K562 (cell line): ENCODE measurements at regions not wholly inside any gene's neighbourhood (a gene's known extent, or its start where the extent isn't known, plus 50 kb on each side); places are given as distances from the start of the nearest gene placed in this dataset.

Experiments
- ATAC-seq: fragments of 200-7000 bp; cut with Tn5 transposase; 3 replicates; pipeline ENCODE4 v1.9.1; 2020; ENCODE audit warnings: moderate library complexity
- BruUV-seq: library from RNA; stranded (reverse); fragments of 400-500 nt; replicated peaks from 2 replicates; lab custom pipeline; 2021; lab: Mats Ljungman, UMichigan
- CTCF ChIA-PET: fragments of 300-600 bp; formaldehyde crosslinking; extraction: SDS; loops from one replicate; lab custom pipeline; 2021; ENCODE audit warnings: low intra/inter-chr PET ratio; lab: Yijun Ruan, JAX
- POLR2A ChIA-PET: fragments of 300-600, 350-650 bp; sonication (Branson Sonifier 250); formaldehyde crosslinking; extraction: SDS; loops from one replicate; lab custom pipeline; 2021; ENCODE audit warnings: antibody characterized with exemption, inconsistent platforms; lab: Yijun Ruan, JAX
- DNase-seq, 4 experiments: peaks; one replicate each; pipeline versions ENCODE4 v3.0.0 to v3.0.0-alpha.2; 2011 to 2018; ENCODE audit warnings: low spot score in 3 of 4, mixed read lengths in 3 of 4; ENCODE audit errors: extremely low read depth in 1 of 4
- FAIRE-seq: peaks from 2 replicates; lab custom pipeline; 2011; peaks lifted over from hg19 to GRCh38; lab: Jason Lieb, UNC
- H2AFZ ChIP-seq: 2 replicates; pipeline ENCODE4 v1.6.0; 2011; ENCODE audit warnings: low read depth, low read length, control low read depth, inconsistent platforms
- H3K27ac ChIP-seq: fragments of 200-600 bp; 3 replicates; pipeline ENCODE4 v1.8.0; 2011; ENCODE audit warnings: low read depth, mild to moderate bottlenecking, control low read depth, inconsistent platforms, low read length, moderate library complexity, mixed read lengths; ENCODE audit errors: extremely low read depth
- H3K27me3 ChIP-seq, 2 experiments: fragments of 300-600 bp in 1 of 2; 2 replicates in 1 of 2; 3 replicates in 1 of 2; pipeline versions ENCODE4 v1.6.0 to v1.8.0; 2011; ENCODE audit warnings: inconsistent platforms in 2 of 2, low read length in 2 of 2, mild to moderate bottlenecking in 1 of 2, mixed read lengths in 1 of 2, moderate library complexity in 1 of 2; ENCODE audit not compliant: control insufficient read depth in 2 of 2, insufficient read depth in 2 of 2
- H3K36me3 ChIP-seq: fragments of 300-600 bp; 3 replicates; pipeline ENCODE4 v1.8.0; 2011; ENCODE audit warnings: mild to moderate bottlenecking, low read length, inconsistent platforms; ENCODE audit not compliant: control insufficient read depth, insufficient read depth
- H3K4me1 ChIP-seq, 2 experiments: fragments of 200-600 bp in 1 of 2; replicated peaks in 1 of 2; 2 replicates in 1 of 2; 3 replicates in 1 of 2; pipeline versions ENCODE4 v1.5.1 to v1.8.0; 2011; ENCODE audit warnings: inconsistent platforms in 2 of 2, low read length in 2 of 2, mild to moderate bottlenecking in 1 of 2, mixed read lengths in 1 of 2, moderate library complexity in 1 of 2; ENCODE audit not compliant: control insufficient read depth in 2 of 2, insufficient read depth in 2 of 2
- H3K4me2 ChIP-seq: 2 replicates; pipeline ENCODE4 v1.6.1; 2011; ENCODE audit warnings: low read length, control low read depth, inconsistent platforms, mixed read lengths; ENCODE audit not compliant: insufficient read depth
- H3K4me3 ChIP-seq: fragments of 200-600 bp; sonication (generic), shearing (Covaris generic); 2 replicates; pipeline ENCODE4 v1.5.1; 2016; ENCODE audit warnings: control low read depth, inconsistent platforms
- H3K79me2 ChIP-seq: fragments of 200-600 bp; 3 replicates; pipeline ENCODE4 v1.8.0; 2011; ENCODE audit warnings: low read length, inconsistent platforms; ENCODE audit not compliant: control insufficient read depth, insufficient read depth
- H3K9ac ChIP-seq, 2 experiments: 2 replicates each; pipeline versions ENCODE4 v1.6.0 to v1.6.1; 2011; ENCODE audit warnings: low read depth in 2 of 2, low read length in 2 of 2, control low read depth in 1 of 2, inconsistent platforms in 1 of 2, mild to moderate bottlenecking in 1 of 2, mixed read lengths in 1 of 2; ENCODE audit not compliant: insufficient read depth in 1 of 2
- H3K9me1 ChIP-seq: one replicate; pipeline ENCODE4 v1.6.0; 2011; ENCODE audit warnings: inconsistent platforms, mild to moderate bottlenecking, low read length, moderate library complexity; ENCODE audit not compliant: control insufficient read depth, insufficient read depth
- H3K9me3 ChIP-seq: replicated peaks from 2 replicates; pipeline ENCODE4 v1.5.1; 2011; ENCODE audit warnings: low read depth, low read length, inconsistent platforms; ENCODE audit not compliant: control insufficient read depth, insufficient read depth
- H4K20me1 ChIP-seq: replicated peaks from 2 replicates; pipeline ENCODE4 v1.6.1; 2011; ENCODE audit warnings: low read length, inconsistent platforms, mixed read lengths; ENCODE audit not compliant: control insufficient read depth, insufficient read depth
- ARNT ChIP-seq, 2 experiments: fragments of 450-650 bp; IDR thresholded peaks; 2 replicates each; pipeline ENCODE4 v1.6.1; 2016; ENCODE audit warnings: mild to moderate bottlenecking in 1 of 2
- FOXA3 ChIP-seq, 2 experiments: fragments of 450-650 bp in 1 of 2; sonication (generic) in 1 of 2; formaldehyde crosslinking; IDR thresholded peaks in 1 of 2; conservative IDR thresholded peaks in 1 of 2; 2 replicates each; pipeline versions ENCODE4 v1.4.0 to v1.8.0; 2020 to 2022; ENCODE audit warnings: mild to moderate bottlenecking in 2 of 2, missing genetic modification reagents in 1 of 2
- NR1H2 ChIP-seq: sonication (generic); formaldehyde crosslinking; IDR thresholded peaks from 2 replicates; pipeline ENCODE4 v1.4.0; 2020; ENCODE audit warnings: mild to moderate bottlenecking, missing genetic modification reagents
- PHB ChIP-seq: fragments of 250-450 bp; sonication (Bioruptor Pico); IDR thresholded peaks from 2 replicates; pipeline ENCODE4 v1.5.0; 2021
- RUNX1 ChIP-seq: sonication (generic); IDR thresholded peaks from 2 replicates; pipeline ENCODE4 v1.6.1; 2016; ENCODE audit warnings: antibody characterized with exemption, low read depth
- SMC3 ChIP-seq: conservative IDR thresholded peaks from 2 replicates; pipeline ENCODE4 v1.6.1; 2011; ENCODE audit warnings: low read depth, low read length, improper control_type of control experiment; ENCODE audit not compliant: insufficient read depth
- SRSF3 ChIP-seq: fragments of 200-400 bp; formaldehyde crosslinking; IDR thresholded peaks from 2 replicates; pipeline ENCODE4 v1.6.1; 2016; ENCODE audit warnings: mild to moderate bottlenecking, low read length, moderate library complexity; ENCODE audit not compliant: insufficient read depth
- ZBTB7A ChIP-seq: IDR thresholded peaks from 2 replicates; pipeline ENCODE4 v1.6.1; 2011; ENCODE audit warnings: low read depth, mild to moderate bottlenecking, low read length, moderate library complexity, borderline replicate concordance; ENCODE audit not compliant: control insufficient read depth
- ZNF140 ChIP-seq: fragments of 250-450 bp; sonication (Bioruptor Pico); IDR thresholded peaks from 2 replicates; pipeline ENCODE4 v1.8.0; 2021; ENCODE audit warnings: moderate library complexity, mild to moderate bottlenecking, inconsistent platforms
- ZNF3 ChIP-seq: fragments of 250-450 bp; sonication (Bioruptor Pico); IDR thresholded peaks from 2 replicates; pipeline ENCODE4 v1.5.0; 2021; ENCODE audit warnings: mild to moderate bottlenecking, moderate library complexity
- ZNF384 ChIP-seq: IDR thresholded peaks from 2 replicates; pipeline ENCODE4 v1.6.1; 2012; ENCODE audit warnings: low read depth, low read length, improper control_type of control experiment
- ZNF586 ChIP-seq: fragments of 450-650 bp; formaldehyde crosslinking; conservative IDR thresholded peaks from 2 replicates; pipeline ENCODE4 v1.4.0; 2020; ENCODE audit warnings: mild to moderate bottlenecking, moderate library complexity
- WGBS: fragments of 100-300 bp; shearing (Covaris generic); methylation state at CpG from one replicate; pipeline ENCODE4 v1.1.6; 2016; ENCODE audit warnings: low coverage, mixed read lengths; ENCODE audit not compliant: insufficient coverage; ENCODE audit errors: missing lambda C conversion rate; 5-methylcytosine and 5-hydroxymethylcytosine counted together
- in situ Hi-C: fragments of 300-500 bp; cut with MboI; formaldehyde crosslinking; loops from 4 replicates; pipeline ENCODE4 v1.15.0; 2018; ENCODE audit warnings: inconsistent platforms, mixed read lengths
- intact Hi-C: fragments of 100-400 bp; cut with micrococcal nuclease; formaldehyde crosslinking; loops from 2 replicates; pipeline ENCODE4 v1.14.2; 2022
- TF ChIP-seq, protein P1 (sequence below): fragments of 250-450 bp; sonication (Bioruptor Pico); IDR thresholded peaks from 2 replicates; pipeline ENCODE4 v1.8.0; 2021; ENCODE audit warnings: moderate library complexity, mild to moderate bottlenecking, inconsistent platforms
- TF ChIP-seq, protein P2 (sequence below): sonication (generic); formaldehyde crosslinking; IDR thresholded peaks from 2 replicates; pipeline ENCODE4 v1.8.0; 2022; ENCODE audit warnings: mild to moderate bottlenecking, low read depth, missing genetic modification reagents
- TF ChIP-seq, protein P3 (sequence below): fragments of 450-650 bp; formaldehyde crosslinking; IDR thresholded peaks from 2 replicates; pipeline ENCODE4 v1.4.0; 2022; ENCODE audit warnings: missing genetic modification characterization
- TF ChIP-seq, protein P4 (sequence below): IDR thresholded peaks from 3 replicates; pipeline ENCODE4 v1.6.1; 2011; ENCODE audit warnings: borderline replicate concordance, mild to moderate bottlenecking, moderate library complexity; ENCODE audit not compliant: insufficient read length; ENCODE audit errors: extremely low read depth

DNA sequence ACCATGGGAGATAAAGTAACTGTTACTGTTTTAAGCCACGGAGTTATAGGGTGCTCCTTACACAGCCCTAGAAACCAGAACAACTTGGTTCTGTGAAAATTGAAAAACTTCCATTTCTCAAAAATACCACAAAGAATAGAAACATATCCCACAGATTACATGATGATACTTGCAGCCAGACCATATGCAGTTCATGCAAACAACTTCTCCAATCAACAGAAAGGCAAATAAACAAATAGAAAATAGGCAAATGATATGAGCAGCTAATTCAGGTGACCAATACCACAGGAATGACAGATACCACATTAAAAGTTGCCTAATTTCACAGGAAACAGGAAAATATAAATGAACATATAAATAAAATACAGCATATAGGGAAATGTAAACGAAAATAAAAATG, 297.5 kb downstream of the HTR7 start:
- intact Hi-C loops (no loop called here), in situ Hi-C loops (no loop called here)
- H2AFZ ChIP-seq: no peak overlapping the region
- H3K27ac ChIP-seq: no peak overlapping the region
- ATAC-seq (no peak), FAIRE-seq (no peak), DNase-seq (no peak)
- H3K4me1 ChIP-seq: no peaks in the 10 kb centered on the region
- H3K79me2 ChIP-seq: no peaks in the 10 kb centered on the region
- H3K4me2 ChIP-seq: no peak overlapping the region
- no peak overlapping the region for H3K4me3 ChIP-seq
- no peaks in the 10 kb centered on the region for H3K36me3 ChIP-seq
- no TSS peak for BruUV-seq
- no peaks in the 10 kb centered on the region for H3K27me3 ChIP-seq
- no peaks in the 10 kb centered on the region for H3K9me1 ChIP-seq
- ChIA-PET CTCF (no interaction called here), POLR2A (no interaction called here)
- H3K9ac ChIP-seq: no peak overlapping the region
- no peaks in the 10 kb centered on the region for H3K9me3 ChIP-seq
- WGBS: 0% methylated on average over 2 of the region's 2 CpGs
- no peaks in the 10 kb centered on the region for H4K20me1 ChIP-seq
- TF ChIP-seq, protein P1, sequence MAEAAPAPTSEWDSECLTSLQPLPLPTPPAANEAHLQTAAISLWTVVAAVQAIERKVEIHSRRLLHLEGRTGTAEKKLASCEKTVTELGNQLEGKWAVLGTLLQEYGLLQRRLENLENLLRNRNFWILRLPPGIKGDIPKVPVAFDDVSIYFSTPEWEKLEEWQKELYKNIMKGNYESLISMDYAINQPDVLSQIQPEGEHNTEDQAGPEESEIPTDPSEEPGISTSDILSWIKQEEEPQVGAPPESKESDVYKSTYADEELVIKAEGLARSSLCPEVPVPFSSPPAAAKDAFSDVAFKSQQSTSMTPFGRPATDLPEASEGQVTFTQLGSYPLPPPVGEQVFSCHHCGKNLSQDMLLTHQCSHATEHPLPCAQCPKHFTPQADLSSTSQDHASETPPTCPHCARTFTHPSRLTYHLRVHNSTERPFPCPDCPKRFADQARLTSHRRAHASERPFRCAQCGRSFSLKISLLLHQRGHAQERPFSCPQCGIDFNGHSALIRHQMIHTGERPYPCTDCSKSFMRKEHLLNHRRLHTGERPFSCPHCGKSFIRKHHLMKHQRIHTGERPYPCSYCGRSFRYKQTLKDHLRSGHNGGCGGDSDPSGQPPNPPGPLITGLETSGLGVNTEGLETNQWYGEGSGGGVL: no peak
- TF ChIP-seq ZNF140 (CRISPR knock-in tag): no peak
- TF ChIP-seq PHB (CRISPR knock-in tag): no peak
- no peak for TF ChIP-seq ZNF3 (CRISPR knock-in tag)
- TF ChIP-seq NR1H2: no peak
- no peak for TF ChIP-seq SRSF3
- no peak for TF ChIP-seq FOXA3 (CRISPR knock-in tag; conservative IDR thresholded peaks at IDR 0.05 in 1 of 2, IDR thresholded peaks at IDR 0.05 in 1 of 2)
- no peak for TF ChIP-seq SMC3
- TF ChIP-seq, protein P2, sequence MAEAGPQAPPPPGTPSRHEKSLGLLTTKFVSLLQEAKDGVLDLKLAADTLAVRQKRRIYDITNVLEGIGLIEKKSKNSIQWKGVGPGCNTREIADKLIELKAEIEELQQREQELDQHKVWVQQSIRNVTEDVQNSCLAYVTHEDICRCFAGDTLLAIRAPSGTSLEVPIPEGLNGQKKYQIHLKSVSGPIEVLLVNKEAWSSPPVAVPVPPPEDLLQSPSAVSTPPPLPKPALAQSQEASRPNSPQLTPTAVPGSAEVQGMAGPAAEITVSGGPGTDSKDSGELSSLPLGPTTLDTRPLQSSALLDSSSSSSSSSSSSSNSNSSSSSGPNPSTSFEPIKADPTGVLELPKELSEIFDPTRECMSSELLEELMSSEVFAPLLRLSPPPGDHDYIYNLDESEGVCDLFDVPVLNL (CRISPR knock-in tag): no peak
- TF ChIP-seq, protein P3, sequence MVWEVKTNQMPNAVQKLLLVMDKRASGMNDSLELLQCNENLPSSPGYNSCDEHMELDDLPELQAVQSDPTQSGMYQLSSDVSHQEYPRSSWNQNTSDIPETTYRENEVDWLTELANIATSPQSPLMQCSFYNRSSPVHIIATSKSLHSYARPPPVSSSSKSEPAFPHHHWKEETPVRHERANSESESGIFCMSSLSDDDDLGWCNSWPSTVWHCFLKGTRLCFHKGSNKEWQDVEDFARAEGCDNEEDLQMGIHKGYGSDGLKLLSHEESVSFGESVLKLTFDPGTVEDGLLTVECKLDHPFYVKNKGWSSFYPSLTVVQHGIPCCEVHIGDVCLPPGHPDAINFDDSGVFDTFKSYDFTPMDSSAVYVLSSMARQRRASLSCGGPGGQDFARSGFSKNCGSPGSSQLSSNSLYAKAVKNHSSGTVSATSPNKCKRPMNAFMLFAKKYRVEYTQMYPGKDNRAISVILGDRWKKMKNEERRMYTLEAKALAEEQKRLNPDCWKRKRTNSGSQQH (CRISPR knock-in tag): no peak
- no peak for TF ChIP-seq ZNF586
- TF ChIP-seq ZBTB7A: no peak
- TF ChIP-seq, protein P4, sequence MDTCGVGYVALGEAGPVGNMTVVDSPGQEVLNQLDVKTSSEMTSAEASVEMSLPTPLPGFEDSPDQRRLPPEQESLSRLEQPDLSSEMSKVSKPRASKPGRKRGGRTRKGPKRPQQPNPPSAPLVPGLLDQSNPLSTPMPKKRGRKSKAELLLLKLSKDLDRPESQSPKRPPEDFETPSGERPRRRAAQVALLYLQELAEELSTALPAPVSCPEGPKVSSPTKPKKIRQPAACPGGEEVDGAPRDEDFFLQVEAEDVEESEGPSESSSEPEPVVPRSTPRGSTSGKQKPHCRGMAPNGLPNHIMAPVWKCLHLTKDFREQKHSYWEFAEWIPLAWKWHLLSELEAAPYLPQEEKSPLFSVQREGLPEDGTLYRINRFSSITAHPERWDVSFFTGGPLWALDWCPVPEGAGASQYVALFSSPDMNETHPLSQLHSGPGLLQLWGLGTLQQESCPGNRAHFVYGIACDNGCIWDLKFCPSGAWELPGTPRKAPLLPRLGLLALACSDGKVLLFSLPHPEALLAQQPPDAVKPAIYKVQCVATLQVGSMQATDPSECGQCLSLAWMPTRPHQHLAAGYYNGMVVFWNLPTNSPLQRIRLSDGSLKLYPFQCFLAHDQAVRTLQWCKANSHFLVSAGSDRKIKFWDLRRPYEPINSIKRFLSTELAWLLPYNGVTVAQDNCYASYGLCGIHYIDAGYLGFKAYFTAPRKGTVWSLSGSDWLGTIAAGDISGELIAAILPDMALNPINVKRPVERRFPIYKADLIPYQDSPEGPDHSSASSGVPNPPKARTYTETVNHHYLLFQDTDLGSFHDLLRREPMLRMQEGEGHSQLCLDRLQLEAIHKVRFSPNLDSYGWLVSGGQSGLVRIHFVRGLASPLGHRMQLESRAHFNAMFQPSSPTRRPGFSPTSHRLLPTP: no peak
- no peak for TF ChIP-seq RUNX1
- no peak for TF ChIP-seq ARNT (IDR thresholded peaks at IDR 0.05)
- TF ChIP-seq ZNF384: no peak
